ENCODE measurements at regions not wholly inside any gene's neighbourhood (a gene's known extent, or its start where the extent isn't known, plus 50 kb on each side); places are given as distances from the start of the nearest gene placed in this dataset.
"Not testable (repeated sequence)": the region's sequence is repeated elsewhere in the genome, so short reads cannot be mapped to it uniquely, and the experiment has no call there.

DNA sequence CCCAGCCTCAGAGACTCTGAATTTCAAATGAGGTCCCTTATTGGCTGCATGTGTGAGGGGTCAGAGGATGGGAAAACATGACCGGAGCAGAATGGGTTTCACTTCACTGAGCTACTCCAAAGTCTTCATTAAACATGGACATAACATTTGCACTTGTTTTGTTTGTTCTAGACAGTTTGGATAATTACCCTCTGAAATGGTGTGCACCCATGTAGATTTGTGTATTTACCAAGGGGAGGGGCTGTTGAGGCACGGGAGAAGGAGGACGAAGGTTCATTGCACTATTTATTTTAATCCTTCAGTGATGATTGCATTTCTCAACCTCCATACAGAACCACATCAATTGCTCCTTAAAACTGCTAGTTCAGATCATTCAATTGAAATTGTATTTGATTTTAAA is 364.2 kb downstream of the TFAP2B start:
- FAIRE-seq, result no peak

DNA sequence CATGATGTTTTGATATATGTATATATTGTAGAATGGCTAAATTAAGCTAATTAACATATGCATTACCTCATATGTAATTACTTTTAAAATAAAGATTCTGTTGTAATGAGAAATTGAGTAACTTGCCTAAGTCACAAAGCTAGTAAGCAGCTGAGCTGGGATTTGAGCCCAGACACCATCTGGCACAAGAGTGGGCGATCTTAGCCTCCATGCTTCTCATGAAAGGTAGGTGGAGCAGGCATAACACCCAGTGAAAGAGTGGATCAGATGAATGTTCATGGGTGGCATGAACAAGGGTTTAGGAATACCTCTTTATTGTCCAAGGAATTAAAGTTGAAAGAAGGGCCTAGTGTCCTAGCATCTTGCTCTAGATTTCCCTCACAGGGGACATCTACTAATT is 365.4 kb downstream of the TFAP2B start:
- DNase-seq (ENCODE audit: low read depth, low spot score) (no peak), FAIRE-seq (no peak)
- Histone ChIP-seq H3K9me1 (ENCODE audit: control insufficient read depth, extremely low read depth, insufficient read depth, low read length) (no peaks in the 10 kb centered on the region), H4K20me1 (ENCODE audit: control insufficient read depth, extremely low read depth, insufficient read depth, low read length) (no peaks in the 10 kb centered on the region), H3K4me2 (ENCODE audit: control insufficient read depth, extremely low read depth, insufficient read depth, low read depth, low read length) (no peak overlapping the region), H3K79me2 (ENCODE audit: control insufficient read depth, insufficient read depth, low read length) (no peaks in the 10 kb centered on the region), H2AFZ (ENCODE audit: control insufficient read depth, low read length) (no peak overlapping the region), H3K4me1 (ENCODE audit: control insufficient read depth, extremely low read depth, insufficient read depth, low read length) (no peaks in the 10 kb centered on the region), H3K9ac (ENCODE audit: control insufficient read depth, extremely low read depth, insufficient read depth, low read length) (no peak overlapping the region), H3K36me3 (ENCODE audit: control insufficient read depth in 2 of 2, extremely low read depth in 1 of 2, insufficient read depth in 2 of 2, low read length in 2 of 2) (no peaks in the 10 kb centered on the region), H3K27me3 (ENCODE audit: control insufficient read depth, extremely low read depth, insufficient read depth, low read length) (no peaks in the 10 kb centered on the region), H3K9me3 (ENCODE audit: control insufficient read depth, low read depth, low read length) (no peaks in the 10 kb centered on the region), H3K4me3 (ENCODE audit: control insufficient read depth in 2 of 3, extremely low read depth in 1 of 3, insufficient read depth in 2 of 3, low read depth in 1 of 3, low read length in 3 of 3) (no peak overlapping the region), H3K27ac (ENCODE audit: control insufficient read depth, insufficient read depth, low read length) (no peak overlapping the region)
- TF ChIP-seq, protein P1, sequence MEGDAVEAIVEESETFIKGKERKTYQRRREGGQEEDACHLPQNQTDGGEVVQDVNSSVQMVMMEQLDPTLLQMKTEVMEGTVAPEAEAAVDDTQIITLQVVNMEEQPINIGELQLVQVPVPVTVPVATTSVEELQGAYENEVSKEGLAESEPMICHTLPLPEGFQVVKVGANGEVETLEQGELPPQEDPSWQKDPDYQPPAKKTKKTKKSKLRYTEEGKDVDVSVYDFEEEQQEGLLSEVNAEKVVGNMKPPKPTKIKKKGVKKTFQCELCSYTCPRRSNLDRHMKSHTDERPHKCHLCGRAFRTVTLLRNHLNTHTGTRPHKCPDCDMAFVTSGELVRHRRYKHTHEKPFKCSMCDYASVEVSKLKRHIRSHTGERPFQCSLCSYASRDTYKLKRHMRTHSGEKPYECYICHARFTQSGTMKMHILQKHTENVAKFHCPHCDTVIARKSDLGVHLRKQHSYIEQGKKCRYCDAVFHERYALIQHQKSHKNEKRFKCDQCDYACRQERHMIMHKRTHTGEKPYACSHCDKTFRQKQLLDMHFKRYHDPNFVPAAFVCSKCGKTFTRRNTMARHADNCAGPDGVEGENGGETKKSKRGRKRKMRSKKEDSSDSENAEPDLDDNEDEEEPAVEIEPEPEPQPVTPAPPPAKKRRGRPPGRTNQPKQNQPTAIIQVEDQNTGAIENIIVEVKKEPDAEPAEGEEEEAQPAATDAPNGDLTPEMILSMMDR (optimal IDR thresholded peaks at IDR 0.05 in 1 of 3, IDR thresholded peaks at IDR 0.05 in 1 of 3, conservative IDR thresholded peaks at IDR 0.05 in 1 of 3; ENCODE audit: extremely low read depth in 1 of 3, insufficient read depth in 2 of 3, low read length in 3 of 3), result no peak
- TF ChIP-seq EZH2 (IDR thresholded peaks at IDR 0.05; ENCODE audit: low read length), result no peak
- dilution Hi-C loops (cut with MboI; ENCODE audit: extremely low pct_ligation_motif_present, low sequenced_read_pairs), result no loop called here

More for the DNA sequence above, 364.2 kb downstream of the TFAP2B start:
- no peak overlapping the region for H3K4me3 ChIP-seq (ENCODE audit: control insufficient read depth in 2 of 3, extremely low read depth in 1 of 3, insufficient read depth in 2 of 3, low read depth in 1 of 3, low read length in 3 of 3)
- no peak overlapping the region for H3K4me2 ChIP-seq (ENCODE audit: control insufficient read depth, extremely low read depth, insufficient read depth, low read depth, low read length)
- no peaks in the 10 kb centered on the region for H4K20me1 ChIP-seq (ENCODE audit: control insufficient read depth, extremely low read depth, insufficient read depth, low read length)
- dilution Hi-C loops (cut with MboI; ENCODE audit: extremely low pct_ligation_motif_present, low sequenced_read_pairs), result no loop called here
- H3K79me2 ChIP-seq (ENCODE audit: control insufficient read depth, insufficient read depth, low read length), result no peaks in the 10 kb centered on the region
- no peak overlapping the region for H2AFZ ChIP-seq (ENCODE audit: control insufficient read depth, low read length)
- no peak for DNase-seq (ENCODE audit: low read depth, low spot score)
- TF ChIP-seq EZH2 (IDR thresholded peaks at IDR 0.05; ENCODE audit: low read length), result no peak
- TF ChIP-seq, protein P1 (optimal IDR thresholded peaks at IDR 0.05 in 1 of 3, IDR thresholded peaks at IDR 0.05 in 1 of 3, conservative IDR thresholded peaks at IDR 0.05 in 1 of 3; ENCODE audit: extremely low read depth in 1 of 3, insufficient read depth in 2 of 3, low read length in 3 of 3), result no peak
- no peak overlapping the region for H3K9ac ChIP-seq (ENCODE audit: control insufficient read depth, extremely low read depth, insufficient read depth, low read length)
- H3K9me3 ChIP-seq (ENCODE audit: control insufficient read depth, low read depth, low read length), result no peaks in the 10 kb centered on the region
- H3K4me1 ChIP-seq (ENCODE audit: control insufficient read depth, extremely low read depth, insufficient read depth, low read length), result no peaks in the 10 kb centered on the region
- no peaks in the 10 kb centered on the region for H3K9me1 ChIP-seq (ENCODE audit: control insufficient read depth, extremely low read depth, insufficient read depth, low read length)
- H3K36me3 ChIP-seq (ENCODE audit: control insufficient read depth in 2 of 2, extremely low read depth in 1 of 2, insufficient read depth in 2 of 2, low read length in 2 of 2), result no peaks in the 10 kb centered on the region
- no peaks in the 10 kb centered on the region for H3K27me3 ChIP-seq (ENCODE audit: control insufficient read depth, extremely low read depth, insufficient read depth, low read length)
- no peak overlapping the region for H3K27ac ChIP-seq (ENCODE audit: control insufficient read depth, insufficient read depth, low read length)

DNA sequence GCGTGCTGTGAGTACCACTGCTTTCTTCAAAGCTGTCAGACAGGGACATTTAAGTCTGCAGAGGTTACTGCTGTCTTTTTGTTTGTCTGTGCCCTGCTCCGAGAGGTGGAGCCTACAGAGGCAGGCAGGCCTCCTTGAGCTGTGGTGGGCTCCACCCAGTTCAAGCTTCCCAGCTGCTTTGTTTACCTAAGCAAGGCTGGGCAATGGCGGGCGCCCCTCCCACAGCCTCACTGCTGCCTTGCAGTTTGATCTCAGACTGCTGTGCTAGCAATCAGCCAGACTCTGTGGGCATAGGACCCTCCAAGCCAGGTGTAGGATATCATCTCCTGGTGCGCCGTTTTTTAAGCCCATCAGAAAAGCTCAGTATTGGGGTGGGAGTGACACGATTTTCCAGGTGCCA is 374.5 kb downstream of the TFAP2B start:
- H3K4me1 ChIP-seq (ENCODE audit: control insufficient read depth, extremely low read depth, insufficient read depth, low read length); DNase-seq (ENCODE audit: low read depth, low spot score); H3K36me3 ChIP-seq (ENCODE audit: control insufficient read depth in 2 of 2, extremely low read depth in 1 of 2, insufficient read depth in 2 of 2, low read length in 2 of 2); H3K9me3 ChIP-seq (ENCODE audit: control insufficient read depth, low read depth, low read length); H3K4me2 ChIP-seq (ENCODE audit: control insufficient read depth, extremely low read depth, insufficient read depth, low read depth, low read length); H3K79me2 ChIP-seq (ENCODE audit: control insufficient read depth, insufficient read depth, low read length); H3K9ac ChIP-seq (ENCODE audit: control insufficient read depth, extremely low read depth, insufficient read depth, low read length); H3K27ac ChIP-seq (ENCODE audit: control insufficient read depth, insufficient read depth, low read length); dilution Hi-C loops (cut with MboI; ENCODE audit: extremely low pct_ligation_motif_present, low sequenced_read_pairs); H4K20me1 ChIP-seq (ENCODE audit: control insufficient read depth, extremely low read depth, insufficient read depth, low read length); H3K27me3 ChIP-seq (ENCODE audit: control insufficient read depth, extremely low read depth, insufficient read depth, low read length); H3K4me3 ChIP-seq (ENCODE audit: control insufficient read depth in 2 of 3, extremely low read depth in 1 of 3, insufficient read depth in 2 of 3, low read depth in 1 of 3, low read length in 3 of 3); H2AFZ ChIP-seq (ENCODE audit: control insufficient read depth, low read length); H3K9me1 ChIP-seq (ENCODE audit: control insufficient read depth, extremely low read depth, insufficient read depth, low read length); FAIRE-seq: not testable (repeated sequence)

All from keratinocyte (primary cell).